NT2/D1 (cell line): ENCODE measurements at regions not wholly inside any gene's neighbourhood (a gene's known extent, or its start where the extent isn't known, plus 50 kb on each side); places are given as distances from the start of the nearest gene placed in this dataset.

Experiments
- DNase-seq: peaks from one replicate; pipeline ENCODE4 v3.0.0-alpha.2; 2011; ENCODE audit warnings: low read depth, low spot score
- H3K27me3 ChIP-seq: 2 replicates; pipeline ENCODE4 v1.6.0; 2011; ENCODE audit warnings: mild to moderate bottlenecking; ENCODE audit not compliant: insufficient read length, insufficient read depth
- H3K36me3 ChIP-seq: 2 replicates; pipeline ENCODE4 v1.6.1; 2011; ENCODE audit warnings: mild to moderate bottlenecking, low read length, mixed read lengths; ENCODE audit not compliant: insufficient read depth, insufficient read length
- H3K4me1 ChIP-seq: 2 replicates; pipeline ENCODE4 v1.5.1; 2011; ENCODE audit not compliant: insufficient read depth, insufficient read length
- H3K4me3 ChIP-seq: 2 replicates; pipeline ENCODE4 v1.5.1; 2011; ENCODE audit warnings: low read depth; ENCODE audit not compliant: insufficient read length
- H3K9ac ChIP-seq: 2 replicates; pipeline ENCODE4 v1.6.0; 2011; ENCODE audit warnings: low read depth; ENCODE audit not compliant: insufficient read length
- H3K9me3 ChIP-seq: 2 replicates; pipeline ENCODE4 v1.5.1; 2011; ENCODE audit warnings: mild to moderate bottlenecking, low read length; ENCODE audit not compliant: insufficient read depth
- SUZ12 ChIP-seq: IDR thresholded peaks from 2 replicates; pipeline ENCODE4 v1.6.1; 2011; ENCODE audit not compliant: insufficient read length, insufficient read depth; ENCODE audit errors: extremely low read depth
- YY1 ChIP-seq: IDR thresholded peaks from 2 replicates; pipeline ENCODE4 v1.6.1; 2011; ENCODE audit not compliant: insufficient read length, insufficient read depth
- ZNF274 ChIP-seq: IDR thresholded peaks from 2 replicates; pipeline ENCODE4 v1.6.1; 2011; ENCODE audit warnings: mild to moderate bottlenecking, low read depth, low read length

GRCh38 chr5:74232276-74232675 lies 408.3 kb downstream of the ENC1 start:
- Histone ChIP-seq H3K27me3 (no peaks in the 10 kb centered on the region), H3K9ac (no peak overlapping the region), H3K36me3 (no peaks in the 10 kb centered on the region), H3K4me3 (no peak overlapping the region), H3K4me1 (no peaks in the 10 kb centered on the region), H3K9me3 (peaks cover 6% of the 10 kb centered on the region; the same call in 1 of the 2 replicates)
- no peak for TF ChIP-seq ZNF274
- TF ChIP-seq SUZ12: no peak
- no peak for TF ChIP-seq YY1
- no peak for DNase-seq

DNA sequence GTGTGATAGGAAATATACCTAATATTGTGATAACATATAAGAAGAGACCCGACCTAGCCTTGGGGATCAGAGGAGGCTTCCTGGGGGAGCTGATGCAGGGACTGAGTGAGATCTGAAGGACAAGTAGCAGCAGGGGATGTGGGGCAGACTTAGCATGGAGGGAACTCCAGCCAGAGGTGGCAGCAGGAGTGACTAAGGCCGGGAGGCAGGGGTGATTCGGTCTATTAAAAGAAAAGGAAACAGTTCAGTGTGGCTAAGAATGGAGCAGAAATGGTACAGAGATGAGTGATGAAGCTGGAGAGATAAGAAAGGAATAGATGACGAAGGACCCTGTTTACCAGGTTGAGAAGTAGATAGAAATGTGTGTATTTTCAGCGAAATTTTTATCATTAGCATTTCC lies 408.8 kb downstream of the ENC1 start:
- no peaks in the 10 kb centered on the region for H3K36me3 ChIP-seq
- no peak for DNase-seq
- no peaks in the 10 kb centered on the region for H3K4me1 ChIP-seq
- H3K9ac ChIP-seq: no peak overlapping the region
- H3K27me3 ChIP-seq: no peaks in the 10 kb centered on the region
- H3K9me3 ChIP-seq: peaks cover 6% of the 10 kb centered on the region; the same call in 1 of the 2 replicates
- TF ChIP-seq YY1: no peak
- TF ChIP-seq ZNF274: no peak
- TF ChIP-seq SUZ12: no peak
- H3K4me3 ChIP-seq: no peak overlapping the region

DNA sequence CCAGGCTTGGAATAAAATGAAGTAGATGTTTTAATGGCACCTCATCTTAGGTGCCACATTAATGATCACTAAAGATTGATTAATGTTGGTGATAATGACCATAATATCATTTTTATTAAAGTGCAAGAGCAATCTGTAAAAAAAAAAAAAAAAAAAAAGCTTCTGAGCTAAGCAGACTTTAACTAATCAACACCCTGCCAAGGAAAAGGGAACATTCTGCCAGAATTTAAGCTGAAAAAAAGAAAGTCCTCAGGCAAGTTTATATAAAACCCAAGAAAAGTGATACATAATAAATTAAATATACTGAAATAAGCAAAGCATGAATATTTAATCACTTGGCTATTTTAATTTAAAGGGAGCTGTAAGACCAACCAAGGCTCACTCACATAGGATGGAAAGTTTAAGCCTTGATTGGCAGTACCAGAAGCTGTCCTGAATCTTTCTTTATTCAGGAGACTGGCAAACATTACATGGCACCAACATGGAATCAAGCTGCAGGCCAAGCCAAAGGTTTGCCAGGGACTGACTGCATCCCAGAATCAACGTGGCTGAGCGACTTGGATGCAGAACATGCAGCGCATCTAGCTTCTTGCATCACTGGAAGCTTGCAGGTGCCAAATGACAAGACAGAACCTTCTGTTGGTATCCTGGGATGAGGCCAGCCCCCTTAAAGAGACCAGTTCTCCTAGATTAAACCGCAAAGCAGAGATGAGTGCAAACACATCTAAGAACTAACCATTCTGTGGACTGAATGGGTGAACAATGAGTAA lies 413.6 kb downstream of the ENC1 start:
- no peaks in the 10 kb centered on the region for H3K27me3 ChIP-seq
- H3K4me1 ChIP-seq: no peaks in the 10 kb centered on the region
- no peaks in the 10 kb centered on the region for H3K36me3 ChIP-seq
- peaks cover 23% of the 10 kb centered on the region; the same call in 1 of the 2 replicates for H3K9me3 ChIP-seq
- TF ChIP-seq YY1: no peak
- DNase-seq: no peak
- H3K4me3 ChIP-seq: no peak overlapping the region
- H3K9ac ChIP-seq: no peak overlapping the region

- H3K9ac ChIP-seq: no peak overlapping the region
- peaks cover 23% of the 10 kb centered on the region; the same call in 1 of the 2 replicates for H3K9me3 ChIP-seq
- DNase-seq: no peak
- no peaks in the 10 kb centered on the region for H3K36me3 ChIP-seq
- TF ChIP-seq YY1 (no peak), ZNF274 (no peak), SUZ12 (no peak)
- no peaks in the 10 kb centered on the region for H3K4me1 ChIP-seq
- H3K27me3 ChIP-seq: no peaks in the 10 kb centered on the region
- H3K4me3 ChIP-seq: no peak overlapping the region
Observed at GRCh38 chr5:74225587-74225986, 414.9 kb downstream of the ENC1 start.

- Histone ChIP-seq H3K9me3 (peaks cover 23% of the 10 kb centered on the region; the same call in 1 of the 2 replicates), H3K36me3 (no peaks in the 10 kb centered on the region), H3K27me3 (no peaks in the 10 kb centered on the region), H3K9ac (no peak overlapping the region), H3K4me3 (no peak overlapping the region), H3K4me1 (no peaks in the 10 kb centered on the region)
- TF ChIP-seq YY1: no peak
- no peak for TF ChIP-seq ZNF274
- no peak for TF ChIP-seq SUZ12
- DNase-seq: no peak
Observed at GRCh38 chr5:74224331-74224730, 416.2 kb downstream of the ENC1 start.

DNA sequence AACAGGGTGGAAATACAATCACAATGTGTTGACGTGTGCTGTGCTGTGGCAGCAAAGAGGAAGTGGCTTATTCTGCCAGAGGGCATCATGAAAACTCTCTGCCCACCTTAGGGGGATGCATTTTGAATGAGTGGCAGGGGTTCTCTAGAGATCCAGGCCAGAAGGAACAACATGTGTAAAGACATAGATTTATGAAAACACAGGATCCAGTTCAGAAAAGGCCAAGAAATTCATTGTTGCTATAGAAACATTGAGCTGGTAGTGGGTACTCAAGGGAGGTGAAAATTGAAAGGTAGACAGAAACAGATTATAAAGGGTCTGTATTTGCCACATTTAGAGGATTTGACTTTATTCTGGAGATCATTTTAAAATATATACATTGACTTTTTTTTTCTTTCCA lies 417.7 kb downstream of the ENC1 start:
- Histone ChIP-seq H3K9ac (no peak overlapping the region), H3K27me3 (no peaks in the 10 kb centered on the region), H3K9me3 (peaks cover 23% of the 10 kb centered on the region; the same call in 1 of the 2 replicates), H3K36me3 (no peaks in the 10 kb centered on the region), H3K4me3 (no peak overlapping the region), H3K4me1 (no peaks in the 10 kb centered on the region)
- TF ChIP-seq YY1 (no peak), SUZ12 (no peak)
- DNase-seq: no peak

DNA sequence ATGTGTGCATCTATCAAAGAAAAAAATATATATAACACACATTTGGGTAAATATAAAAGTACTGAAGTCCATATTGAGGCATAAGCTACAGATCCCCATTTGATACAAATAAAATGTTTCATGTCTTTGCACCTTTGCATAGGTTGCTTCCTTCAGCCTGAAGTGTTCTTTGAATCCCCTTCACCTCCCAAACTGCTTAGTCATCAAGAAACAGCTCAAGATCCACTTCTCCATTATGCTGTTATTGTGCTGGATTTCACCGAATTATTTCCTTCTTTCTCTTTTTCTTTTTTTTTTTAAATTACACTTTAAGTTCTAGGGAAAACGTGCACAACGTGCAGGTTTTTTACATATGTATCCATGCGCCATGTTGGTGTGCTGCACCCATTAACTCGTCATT lies 419.1 kb downstream of the ENC1 start:
- H3K9me3 ChIP-seq: peaks cover 23% of the 10 kb centered on the region; the same call in 1 of the 2 replicates
- H3K4me1 ChIP-seq: no peaks in the 10 kb centered on the region
- no peak for DNase-seq
- H3K4me3 ChIP-seq: no peak overlapping the region
- no peaks in the 10 kb centered on the region for H3K27me3 ChIP-seq
- TF ChIP-seq YY1: no peak
- no peaks in the 10 kb centered on the region for H3K36me3 ChIP-seq
- no peak overlapping the region for H3K9ac ChIP-seq
